GM12874 (cell line): ENCODE measurements at regions not wholly inside any gene's neighbourhood (a gene's known extent, or its start where the extent isn't known, plus 50 kb on each side); places are given as distances from the start of the nearest gene placed in this dataset.

Experiments
- CTCF ChIP-seq: IDR thresholded peaks from 2 replicates; pipeline ENCODE4 v1.5.1; 2011; ENCODE audit warnings: low read depth, mild to moderate bottlenecking, control low read depth, low read length, moderate library complexity; ENCODE audit not compliant: insufficient read depth

GRCh38 chr21:33121715-33122475, 52.0 kb downstream of the OLIG1 start:
- no peak for TF ChIP-seq CTCF

GRCh38 chr21:33122507-33122906, 52.6 kb downstream of the OLIG1 start:
- no peak for TF ChIP-seq CTCF

- no peak for TF ChIP-seq CTCF
Observed at GRCh38 chr21:33123374-33124123, 53.6 kb downstream of the OLIG1 start.

- no peak for TF ChIP-seq CTCF
Observed at GRCh38 chr21:33124889-33125288, 54.9 kb downstream of the OLIG1 start.

- TF ChIP-seq CTCF = no peak
Observed at GRCh38 chr21:33125680-33126375, 55.9 kb downstream of the OLIG1 start.

GRCh38 chr21:33126569-33126968, 56.6 kb downstream of the OLIG1 start:
- no peak for TF ChIP-seq CTCF
